HG03159 (cell line): ENCODE measurements at regions not wholly inside any gene's neighbourhood (a gene's known extent, or its start where the extent isn't known, plus 50 kb on each side); places are given as distances from the start of the nearest gene placed in this dataset.

Source experiments
- ATAC-seq: cut with Tn5 transposase; IDR thresholded peaks from one replicate; pipeline ENCODE4 v1.9.1; 2021; ENCODE audit warnings: mild to moderate bottlenecking, moderate library complexity; ENCODE audit not compliant: unreplicated experiment

- ATAC-seq = no peak
These were observed 1149.4 kb upstream of the ZEB2 start for GRCh38 chr2:145669301-145669700.

- ATAC-seq = no peak
These were observed 1146.6 kb upstream of the ZEB2 start for GRCh38 chr2:145666552-145666951.

DNA sequence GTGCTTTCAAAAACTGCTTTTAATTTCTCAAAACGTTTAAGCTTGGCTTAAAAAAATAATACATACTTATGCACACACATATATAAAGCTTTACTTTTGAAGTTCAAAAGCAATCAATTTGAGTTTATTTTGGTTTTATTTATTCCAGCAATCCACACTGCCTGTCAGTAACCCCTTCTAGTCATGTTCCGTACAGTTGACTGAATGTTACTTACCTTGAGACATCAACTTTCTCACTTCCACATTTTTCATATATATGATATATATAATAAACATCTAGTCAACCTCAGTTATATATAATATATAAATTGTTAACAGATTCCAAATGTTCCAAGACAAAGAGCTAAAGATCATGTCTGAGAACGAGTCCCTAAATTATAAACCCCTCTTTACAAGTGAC is 1137.3 kb upstream of the ZEB2 start:
- no peak for ATAC-seq

DNA sequence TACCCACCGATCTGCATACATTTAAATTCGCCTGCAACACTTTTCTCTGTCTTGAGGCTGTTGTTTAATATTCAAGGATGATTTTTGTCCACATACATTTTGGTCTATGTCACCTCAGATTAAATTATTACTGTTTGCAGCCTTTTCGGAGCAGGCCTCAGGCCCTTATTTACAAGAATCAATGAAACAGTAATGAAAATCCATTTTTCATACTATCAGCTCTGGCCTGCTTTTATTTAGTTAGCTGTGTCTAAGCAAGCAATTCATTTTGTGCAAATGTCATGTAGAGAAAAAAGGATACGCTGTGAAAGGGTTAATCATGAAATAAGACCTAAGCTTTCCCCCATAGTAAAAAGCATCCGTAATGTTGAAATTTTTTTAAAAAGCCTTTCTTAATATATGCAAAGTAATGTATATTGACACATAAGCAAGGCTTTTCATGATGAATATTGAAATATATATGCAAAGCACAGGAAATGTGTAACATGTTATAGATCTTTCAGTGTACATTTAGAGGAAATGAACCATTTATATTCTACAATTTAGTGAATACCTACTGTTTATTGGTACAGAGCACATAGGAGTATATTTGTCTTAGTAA is 1135.3 kb upstream of the ZEB2 start:
- no peak for ATAC-seq

- no peak for ATAC-seq
These were observed 1134.8 kb upstream of the ZEB2 start for GRCh38 chr2:145654746-145655145.

- no peak for ATAC-seq
These were observed 1134.2 kb upstream of the ZEB2 start for GRCh38 chr2:145654156-145654555.

DNA sequence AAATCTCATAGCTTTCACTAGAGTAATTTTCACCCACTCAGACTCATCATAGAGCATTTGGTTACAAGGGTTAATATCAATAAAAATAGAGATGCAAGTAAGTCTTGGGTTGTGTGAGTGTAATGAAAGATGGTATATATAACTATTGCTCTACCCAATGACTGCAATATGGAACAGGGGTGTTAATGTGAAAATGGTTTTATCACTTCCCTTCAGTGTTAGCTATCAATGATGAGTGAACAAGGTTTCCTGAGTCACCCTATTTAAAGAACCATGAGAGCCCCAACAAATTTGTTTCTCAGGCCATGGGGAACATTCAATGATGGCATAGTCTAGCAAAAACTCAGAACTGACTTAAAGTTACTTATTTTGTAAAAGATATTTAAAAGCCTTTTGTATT is 1133.6 kb upstream of the ZEB2 start:
- ATAC-seq = no peak

DNA sequence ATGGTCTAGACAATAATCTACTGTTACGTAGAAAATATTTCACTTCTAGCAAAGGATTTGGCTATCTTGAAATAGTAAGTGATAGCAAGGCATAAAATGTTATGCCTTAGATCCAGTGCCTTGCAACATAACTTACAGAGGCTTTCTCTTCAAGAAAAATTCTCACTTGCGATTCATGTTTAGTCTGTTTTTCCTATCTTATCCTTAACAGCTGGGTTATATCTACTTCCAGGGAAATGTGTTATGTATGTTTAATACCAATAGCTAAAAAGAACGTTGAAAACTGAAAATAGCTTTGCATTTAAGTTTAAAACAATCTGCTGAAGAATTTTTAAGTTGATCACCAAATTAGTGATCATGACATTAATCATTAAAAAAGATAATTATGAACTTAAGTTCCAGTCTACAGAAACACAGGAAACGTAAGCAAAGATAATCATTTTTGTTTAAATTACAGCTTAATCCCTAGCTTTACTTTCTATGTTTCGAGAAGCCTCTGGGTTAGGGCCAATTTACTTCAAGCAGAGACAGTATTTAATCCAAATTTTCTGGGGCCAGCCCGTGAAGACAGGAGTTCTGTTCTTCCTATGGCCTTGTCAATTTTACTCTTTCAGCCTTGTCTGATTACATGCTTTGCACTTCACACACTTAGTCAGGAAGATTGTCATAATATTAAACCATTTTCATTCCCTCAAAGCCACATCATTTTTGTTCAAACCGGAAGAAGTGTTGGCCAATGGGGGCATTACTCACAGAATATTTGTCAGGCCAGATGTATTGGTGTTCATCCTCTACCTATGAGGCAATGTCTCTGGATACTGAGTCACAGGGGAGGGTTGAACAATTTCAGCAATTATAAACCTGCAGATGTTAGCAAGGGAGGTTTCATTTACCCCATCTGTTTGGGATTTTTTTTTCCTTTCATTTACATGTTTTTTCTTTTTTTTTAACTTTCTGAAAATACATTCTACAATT is 1132.9 kb upstream of the ZEB2 start:
- no peak for ATAC-seq

DNA sequence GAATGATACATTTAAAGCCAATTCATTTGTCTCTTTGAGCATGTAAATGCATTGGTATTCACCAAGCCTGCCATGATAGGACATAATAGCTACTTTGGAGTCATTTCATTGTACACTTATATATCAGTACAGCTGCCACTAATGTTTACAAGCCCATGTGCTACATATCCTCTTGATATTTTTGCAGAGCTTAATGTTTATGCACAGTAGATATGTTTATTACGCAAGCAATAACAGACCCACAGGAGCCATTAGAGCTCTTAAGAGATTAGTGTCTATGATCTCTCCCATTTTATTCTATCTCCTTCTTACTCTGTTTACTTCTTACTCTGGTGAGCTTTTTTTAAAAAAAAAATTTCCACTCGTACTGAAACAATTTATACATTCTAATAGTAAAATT is 1132.1 kb upstream of the ZEB2 start:
- no peak for ATAC-seq

- ATAC-seq = no peak
These were observed 1130.3 kb upstream of the ZEB2 start for GRCh38 chr2:145650226-145650625.

GRCh38 chr2:145649061-145649460 is 1129.1 kb upstream of the ZEB2 start:
- ATAC-seq = no peak

- peak; percentile 99 for ATAC-seq
These were observed 1124.9 kb upstream of the ZEB2 start for GRCh38 chr2:145644820-145645302.

- no peak for ATAC-seq
These were observed 1118.8 kb upstream of the ZEB2 start for GRCh38 chr2:145638675-145639074.

DNA sequence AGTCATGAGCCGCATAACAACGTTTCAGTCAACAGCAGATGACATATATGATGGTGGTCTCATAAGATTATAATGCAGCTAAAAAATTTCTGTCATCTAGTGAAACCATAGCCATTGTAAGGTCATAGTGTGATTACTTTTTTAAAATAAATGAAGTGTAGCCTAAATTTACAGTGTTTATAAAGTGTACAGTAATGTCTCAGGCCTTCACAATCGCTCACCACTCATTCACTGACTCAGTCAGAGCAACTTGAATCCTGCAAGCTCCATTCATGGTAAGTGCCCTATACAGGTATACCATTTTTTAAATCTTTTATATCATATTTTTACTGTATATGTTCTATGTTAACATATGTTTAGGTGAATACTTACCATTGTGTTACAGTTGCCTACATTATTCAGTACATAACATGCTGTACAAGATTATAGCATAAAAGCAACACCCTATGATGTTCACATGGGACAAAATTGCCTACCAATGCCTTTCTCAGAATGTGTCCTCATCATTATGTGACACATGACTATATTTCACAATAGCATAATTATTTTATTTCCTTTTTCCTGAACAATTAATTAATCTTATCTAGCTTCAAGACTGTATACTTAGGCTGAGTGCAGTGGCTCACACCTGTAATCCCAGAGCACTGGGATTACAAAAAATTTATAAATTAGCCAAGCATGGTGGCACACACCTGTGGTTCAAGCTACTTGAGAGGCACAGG is 1115.9 kb upstream of the ZEB2 start:
- ATAC-seq = no peak

DNA sequence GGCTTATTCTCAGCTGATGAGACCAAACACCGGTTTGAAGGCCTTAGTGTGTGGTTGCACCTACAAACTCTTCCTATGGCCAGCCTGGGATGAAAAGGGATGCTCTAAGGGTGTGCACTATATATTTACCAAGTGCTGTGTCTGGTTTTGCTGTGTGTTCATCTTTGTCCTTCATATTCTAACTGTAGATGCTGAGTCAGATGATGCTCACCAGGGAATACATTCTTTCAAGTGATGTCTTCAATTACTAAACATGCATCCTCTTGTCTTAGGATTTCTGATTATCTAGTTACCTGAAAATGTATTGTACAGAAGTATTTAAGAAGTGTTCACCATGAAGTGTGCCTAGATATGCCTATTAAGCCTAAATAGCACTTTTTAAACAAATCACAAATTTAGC is 1111.6 kb upstream of the ZEB2 start:
- no peak for ATAC-seq

DNA sequence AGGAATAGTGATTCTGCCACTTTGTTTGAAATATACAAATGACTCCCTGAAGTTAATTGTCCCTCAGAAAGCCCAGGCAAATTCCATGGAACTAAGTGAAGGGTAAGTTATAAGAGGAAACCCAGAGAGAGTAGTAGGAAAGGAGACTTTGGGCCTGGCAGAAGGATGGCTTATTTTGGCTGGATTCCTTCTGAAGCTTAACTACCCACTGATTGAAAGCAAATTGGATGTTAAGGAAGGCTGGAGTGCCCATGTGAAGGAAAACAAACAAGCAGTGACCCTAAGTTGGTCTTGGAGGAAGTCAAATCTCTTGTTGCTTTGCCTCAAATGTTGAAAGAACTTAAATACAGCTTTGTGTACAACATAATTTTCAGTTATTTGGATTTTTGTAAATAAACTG is 1106.4 kb upstream of the ZEB2 start:
- ATAC-seq = no peak

DNA sequence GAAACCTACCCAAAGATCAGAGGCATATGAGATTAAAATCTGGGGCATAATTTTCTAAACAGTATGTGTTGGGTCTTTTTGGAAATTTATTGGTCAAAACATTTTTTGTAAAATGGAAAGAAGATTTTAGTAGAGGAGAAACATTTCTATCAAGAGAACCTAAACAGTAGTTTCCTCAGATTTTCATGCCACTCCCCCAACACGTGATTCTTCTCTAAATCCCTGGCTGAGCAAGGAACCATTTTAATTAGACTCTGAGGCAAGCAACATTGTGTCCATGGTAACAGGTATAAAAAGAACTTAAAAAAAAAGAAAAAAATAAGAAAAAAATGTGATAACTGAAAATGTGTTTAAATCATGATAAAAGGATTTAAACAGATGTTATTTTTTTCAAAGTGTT is 1105.2 kb upstream of the ZEB2 start:
- ATAC-seq = no peak

GRCh38 chr2:145623136-145623535 is 1103.2 kb upstream of the ZEB2 start:
- ATAC-seq = no peak

- ATAC-seq = no peak
These were observed 1102.4 kb upstream of the ZEB2 start for GRCh38 chr2:145622285-145622684.

GRCh38 chr2:145617906-145618305 is 1098.0 kb upstream of the ZEB2 start:
- ATAC-seq = no peak

DNA sequence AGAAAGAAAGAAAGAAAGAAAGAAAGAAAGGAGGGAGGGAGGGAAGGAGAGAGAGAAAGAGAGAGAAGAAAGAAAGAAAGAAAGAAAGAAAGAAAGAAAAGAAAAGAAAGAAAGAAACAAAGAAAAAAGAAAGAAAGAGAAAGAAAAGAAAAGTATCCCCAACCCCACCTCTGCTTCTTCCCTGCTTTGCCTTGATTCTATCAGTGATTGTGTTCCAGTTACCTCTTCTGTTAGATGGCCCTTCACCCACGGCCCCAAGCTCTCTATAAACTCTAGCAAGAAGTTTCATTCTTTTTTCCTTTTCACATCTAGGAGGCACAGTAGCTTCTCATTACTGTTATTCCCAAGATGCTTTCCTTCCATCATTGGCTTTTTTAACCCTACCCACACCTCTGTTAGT is 1097.5 kb upstream of the ZEB2 start:
- no peak for ATAC-seq

GRCh38 chr2:145615626-145616025 is 1095.7 kb upstream of the ZEB2 start:
- no peak for ATAC-seq
